Neuronal stem cell (in vitro differentiated cells): ENCODE measurements at regions not wholly inside any gene's neighbourhood (a gene's known extent, or its start where the extent isn't known, plus 50 kb on each side); places are given as distances from the start of the nearest gene placed in this dataset.

ENCODE experiments used
- DNase-seq: peaks from one replicate; pipeline ENCODE4 v3.0.0-alpha.2; 2013; ENCODE audit warnings: low spot score
- H2AFZ ChIP-seq: one replicate; pipeline ENCODE4 v1.6.1; 2013; ENCODE audit warnings: mild to moderate bottlenecking, low read length, inconsistent platforms
- H2AK5ac ChIP-seq: 2 replicates; pipeline ENCODE4 v1.6.1; 2013; ENCODE audit warnings: low read depth, mild to moderate bottlenecking, inconsistent platforms, low read length, moderate library complexity, mixed read lengths
- H2BK120ac ChIP-seq: 2 replicates; pipeline ENCODE4 v1.6.1; 2013; ENCODE audit warnings: low read depth, mild to moderate bottlenecking, inconsistent platforms, low read length, moderate library complexity, mixed read lengths
- H2BK12ac ChIP-seq: one replicate; pipeline ENCODE4 v1.6.1; 2013; ENCODE audit warnings: low read length, inconsistent platforms
- H2BK15ac ChIP-seq: 2 replicates; pipeline ENCODE4 v1.6.1; 2013; ENCODE audit warnings: mild to moderate bottlenecking, low read length, inconsistent platforms, mixed read lengths
- H2BK5ac ChIP-seq: one replicate; pipeline ENCODE4 v1.6.1; 2013; ENCODE audit warnings: inconsistent platforms, mild to moderate bottlenecking, low read length, moderate library complexity
- H3K14ac ChIP-seq: one replicate; pipeline ENCODE4 v1.6.1; 2013; ENCODE audit warnings: low read length, inconsistent platforms
- H3K18ac ChIP-seq: 2 replicates; pipeline ENCODE4 v1.6.1; 2013; ENCODE audit warnings: low read length, inconsistent platforms
- H3K23ac ChIP-seq: 2 replicates; pipeline ENCODE4 v1.6.1; 2013; ENCODE audit warnings: low read depth, mild to moderate bottlenecking, mixed read lengths, low read length, inconsistent platforms; ENCODE audit not compliant: poor library complexity
- H3K27ac ChIP-seq: replicated peaks from 3 replicates; pipeline ENCODE4 v1.5.1; 2013; ENCODE audit warnings: low read length, inconsistent platforms
- H3K27me3 ChIP-seq, 3 experiments: 2 replicates each; pipeline ENCODE4 v1.6.1; 2013; ENCODE audit warnings: low read length in 3 of 3, mild to moderate bottlenecking in 2 of 3, inconsistent platforms in 1 of 3, low read depth in 1 of 3, mixed read lengths in 1 of 3, moderate library complexity in 1 of 3; ENCODE audit not compliant: control insufficient read depth in 3 of 3, insufficient read depth in 3 of 3
- H3K36me3 ChIP-seq, 2 donors: replicated peaks in 1 of 2; 2 replicates each; pipeline ENCODE4 v1.6.1; 2013; ENCODE audit warnings: low read length in 2 of 2; ENCODE audit not compliant: control insufficient read depth in 2 of 2, insufficient read depth in 2 of 2
- H3K4ac ChIP-seq: 2 replicates; pipeline ENCODE4 v1.6.1; 2013; ENCODE audit warnings: inconsistent platforms, mild to moderate bottlenecking, low read length, moderate library complexity
- H3K4me1 ChIP-seq, 2 donors: 1 replicate in 1 of 2; 2 replicates in 1 of 2; pipeline ENCODE4 v1.6.1; 2013; ENCODE audit warnings: low read length in 2 of 2, low read depth in 1 of 2; ENCODE audit not compliant: control insufficient read depth in 2 of 2, insufficient read depth in 1 of 2
- H3K4me2 ChIP-seq: one replicate; pipeline ENCODE4 v1.6.1; 2013; ENCODE audit warnings: mild to moderate bottlenecking, low read length, inconsistent platforms; ENCODE audit not compliant: insufficient read depth, poor library complexity, severe bottlenecking
- H3K4me3 ChIP-seq, 2 donors: 2 replicates each; pipeline ENCODE4 v1.5.1; 2013; ENCODE audit warnings: low read length in 2 of 2, mild to moderate bottlenecking in 2 of 2, inconsistent platforms in 1 of 2, moderate library complexity in 1 of 2
- H3K79me1 ChIP-seq: one replicate; pipeline ENCODE4 v1.6.1; 2013; ENCODE audit warnings: low read depth, mild to moderate bottlenecking, inconsistent platforms, low read length, moderate library complexity
- H3K9ac ChIP-seq: one replicate; pipeline ENCODE4 v1.6.1; 2013; ENCODE audit warnings: mild to moderate bottlenecking, low read depth, low read length, inconsistent platforms; ENCODE audit not compliant: poor library complexity
- H3K9me3 ChIP-seq, 2 donors: replicated peaks in 1 of 2; 2 replicates each; pipeline versions ENCODE3 to v1.6.1; 2013; ENCODE audit warnings: low read length in 2 of 2, mild to moderate bottlenecking in 2 of 2, inconsistent platforms in 1 of 2, low read depth in 1 of 2, mixed read lengths in 1 of 2, moderate library complexity in 1 of 2; ENCODE audit not compliant: control insufficient read depth in 2 of 2, insufficient read depth in 1 of 2
- H4K8ac ChIP-seq: one replicate; pipeline ENCODE4 v1.6.1; 2013; ENCODE audit warnings: low read depth, mild to moderate bottlenecking, inconsistent platforms, low read length, moderate library complexity
- H4K91ac ChIP-seq: one replicate; pipeline ENCODE4 v1.6.1; 2013; ENCODE audit warnings: low read length, low read depth, mild to moderate bottlenecking, inconsistent platforms; ENCODE audit not compliant: poor library complexity
- WGBS, 2 donors: extraction: QIAGEN DNeasy Blood & Tissue Kit; methylation state at CpG; one replicate each; pipeline ENCODE4 v1.1.7; 2013; ENCODE audit warnings: missing lambda C conversion rate in 2 of 2, mixed read lengths in 1 of 2; ENCODE audit not compliant: insufficient read length in 2 of 2, insufficient replicate concordance in 1 of 2; ENCODE audit errors: extremely low coverage in 2 of 2; 5-methylcytosine and 5-hydroxymethylcytosine counted together

- Histone ChIP-seq H2BK15ac (no peak overlapping the region), H2BK5ac (no peak overlapping the region), H3K9me3 (no peaks in the 10 kb centered on the region), H3K79me1 (no peaks in the 10 kb centered on the region), H3K27ac (no peak overlapping the region), H2AK5ac (no peak overlapping the region), H3K23ac (no peak overlapping the region), H3K4me1 (peaks cover 10 to 15% of the 10 kb centered on the region in 2 donors), H2BK120ac (no peak overlapping the region), H3K4me3 (no peak overlapping the region), H4K91ac (no peak overlapping the region), H3K27me3 (no peaks in the 10 kb centered on the region), H3K14ac (no peak overlapping the region), H2AFZ (no peak overlapping the region), H3K18ac (no peak overlapping the region), H3K4me2 (no peak overlapping the region), H3K36me3 (no peaks in the 10 kb centered on the region), H4K8ac (no peak overlapping the region), H3K9ac (no peak overlapping the region), H2BK12ac (no peak overlapping the region), H3K4ac (no peak overlapping the region)
- no peak for DNase-seq
- WGBS, 2 donors: no CpG with 5 or more reads among the region's 7 CpGs
These were observed 51.4 kb downstream of the MARCHF4 start for GRCh38 chr2:216320852-216321251.

- Histone ChIP-seq H3K4me2 (no peak overlapping the region), H3K4me1 (peaks cover 10 to 21% of the 10 kb centered on the region in 2 donors), H3K9ac (no peak overlapping the region), H2BK5ac (no peak overlapping the region), H2BK12ac (no peak overlapping the region), H2AFZ (no peak overlapping the region), H3K27ac (peak overlapping the region; percentile 64), H4K8ac (no peak overlapping the region), H4K91ac (no peak overlapping the region), H2BK15ac (no peak overlapping the region), H3K9me3 (no peaks in the 10 kb centered on the region), H2AK5ac (no peak overlapping the region), H3K4me3 (no peak overlapping the region), H3K14ac (no peak overlapping the region), H3K27me3 (no peaks in the 10 kb centered on the region), H3K18ac (no peak overlapping the region), H3K36me3 (no peaks in the 10 kb centered on the region), H3K79me1 (no peaks in the 10 kb centered on the region), H3K4ac (no peak overlapping the region), H3K23ac (no peak overlapping the region), H2BK120ac (no peak overlapping the region)
- WGBS, 2 donors: no CpG with 5 or more reads among the region's 2 CpGs
- no peak for DNase-seq
These were observed 52.5 kb downstream of the MARCHF4 start for GRCh38 chr2:216319771-216320170.

DNA sequence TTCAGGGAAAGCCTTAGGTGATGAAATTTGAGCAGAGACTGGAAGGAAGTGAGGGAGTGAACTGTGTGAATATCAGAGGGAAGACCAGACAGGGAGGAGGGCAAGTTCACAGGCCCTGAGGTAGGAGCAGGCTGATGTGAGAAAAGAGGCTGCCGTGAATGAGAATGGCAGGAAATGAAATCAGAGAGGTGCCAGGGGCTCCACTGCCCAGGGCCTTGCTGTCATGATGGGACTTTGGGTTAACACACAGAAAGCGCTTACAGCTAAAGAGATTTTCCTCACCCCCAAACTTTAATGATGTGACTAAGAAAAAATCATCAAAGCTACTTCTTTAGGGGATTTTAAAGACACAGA lies 53.8 kb downstream of the MARCHF4 start:
- Histone ChIP-seq H4K91ac (no peak overlapping the region), H3K27me3 (no peaks in the 10 kb centered on the region), H3K23ac (no peak overlapping the region), H3K4me1 (peaks cover 10 to 21% of the 10 kb centered on the region in 2 donors), H3K18ac (no peak overlapping the region), H2AFZ (no peak overlapping the region), H3K4me3 (no peak overlapping the region), H3K79me1 (no peaks in the 10 kb centered on the region), H2BK5ac (no peak overlapping the region), H3K14ac (no peak overlapping the region), H3K9ac (no peak overlapping the region), H2BK15ac (no peak overlapping the region), H2BK12ac (no peak overlapping the region), H3K36me3 (no peaks in the 10 kb centered on the region), H3K9me3 (no peaks in the 10 kb centered on the region), H3K4ac (no peak overlapping the region), H2AK5ac (no peak overlapping the region), H4K8ac (no peak overlapping the region), H3K27ac (no peak overlapping the region), H3K4me2 (no peak overlapping the region), H2BK120ac (no peak overlapping the region)
- DNase-seq: no peak
- no CpG with 5 or more reads among the region's 2 CpGs for WGBS, 2 donors

DNA sequence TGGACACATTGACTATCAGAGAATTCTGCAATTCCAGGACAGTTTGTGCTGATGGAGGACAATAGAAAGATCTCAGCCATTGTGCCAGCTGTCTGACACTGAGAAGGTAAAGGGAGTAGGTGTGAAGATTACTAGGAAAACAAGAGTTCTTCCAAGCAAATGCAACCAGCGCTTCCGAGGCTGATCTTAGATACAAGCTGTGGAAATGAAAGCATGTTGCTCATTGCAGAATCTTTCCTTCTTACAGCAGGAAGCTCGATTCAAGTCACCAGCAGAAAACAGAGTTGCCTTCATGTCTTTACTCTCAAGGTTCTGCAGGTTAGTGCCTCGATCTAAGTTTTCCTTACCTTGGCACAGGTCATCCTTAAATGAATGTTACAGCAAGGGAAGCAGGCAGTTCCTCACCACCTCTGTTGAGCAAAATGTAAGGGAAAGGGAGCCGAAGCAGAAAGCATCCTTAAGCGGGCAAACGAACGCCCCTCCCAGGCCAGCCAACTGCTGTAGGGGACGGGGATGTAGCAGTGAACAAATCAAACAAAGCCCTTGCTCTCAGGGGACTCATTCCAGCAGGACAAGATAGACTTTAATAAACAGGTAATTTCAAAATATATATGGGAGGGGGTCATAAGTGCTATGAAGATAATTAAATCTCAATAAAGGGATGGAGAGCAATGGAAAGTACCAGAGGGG lies 54.3 kb downstream of the MARCHF4 start:
- H3K14ac ChIP-seq: no peak overlapping the region
- no peak overlapping the region for H2AK5ac ChIP-seq
- H3K23ac ChIP-seq: no peak overlapping the region
- H2BK120ac ChIP-seq: no peak overlapping the region
- no peak overlapping the region for H3K4me2 ChIP-seq
- no peaks in the 10 kb centered on the region for H3K9me3 ChIP-seq
- H3K27ac ChIP-seq: peak overlapping the region; percentile 1
- no peak overlapping the region for H3K4ac ChIP-seq
- no peak overlapping the region for H4K91ac ChIP-seq
- no CpG with 5 or more reads among the region's 9 CpGs for WGBS, 2 donors
- H2BK15ac ChIP-seq: no peak overlapping the region
- H2AFZ ChIP-seq: peak overlapping the region; percentile 30
- H3K9ac ChIP-seq: no peak overlapping the region
- H3K36me3 ChIP-seq: no peaks in the 10 kb centered on the region
- no peaks in the 10 kb centered on the region for H3K27me3 ChIP-seq
- H3K4me1 ChIP-seq: peaks cover 12 to 21% of the 10 kb centered on the region in 2 donors
- H3K4me3 ChIP-seq: no peak overlapping the region
- H2BK12ac ChIP-seq: no peak overlapping the region
- no peak overlapping the region for H2BK5ac ChIP-seq
- no peak overlapping the region for H3K18ac ChIP-seq
- no peaks in the 10 kb centered on the region for H3K79me1 ChIP-seq
- H4K8ac ChIP-seq: no peak overlapping the region
- DNase-seq: no peak
